Tibial nerve (tissue), 4 donors: ENCODE measurements at regions not wholly inside any gene's neighbourhood (a gene's known extent, or its start where the extent isn't known, plus 50 kb on each side); places are given as distances from the start of the nearest gene placed in this dataset.

Experiments used
- DNase-seq, 2 donors: peaks; one replicate each; pipeline ENCODE4 v3.0.0-alpha.2; 2019; ENCODE audit warnings: low spot score in 2 of 2
- H3K27ac ChIP-seq, 4 donors: fragments of 200-600 bp; sonication (generic) in 3 of 4; one replicate each; pipeline ENCODE4 v1.5.1; 2017 to 2019; ENCODE audit warnings: mild to moderate bottlenecking in 1 of 4
- H3K27me3 ChIP-seq, 2 donors: fragments of 200-600 bp; sonication (generic) in 1 of 2; one replicate each; pipeline versions ENCODE4 v1.5.1 to v1.6.0; 2017 to 2019
- H3K36me3 ChIP-seq, 3 donors: fragments of 200-600 bp; sonication (generic); one replicate each; pipeline ENCODE4 v1.5.1; 2018 to 2019
- H3K4me1 ChIP-seq, 4 donors: fragments of 200-600 bp; sonication (generic) in 3 of 4; one replicate each; pipeline ENCODE4 v1.5.1; 2017 to 2019
- H3K4me3 ChIP-seq, 4 donors: fragments of 200-600 bp; sonication (generic) in 3 of 4; one replicate each; pipeline ENCODE4 v1.5.1; 2017 to 2019; ENCODE audit warnings: mild to moderate bottlenecking in 1 of 4, moderate library complexity in 1 of 4
- H3K9me3 ChIP-seq, 4 donors: fragments of 200-600 bp; sonication (generic) in 3 of 4; one replicate each; pipeline ENCODE4 v1.5.1; 2017 to 2019
- CTCF ChIP-seq, 5 experiments: fragments of 200-600 bp in 3 of 5; fragments of 450-650 bp in 2 of 5; sonication (generic) in 3 of 5; IDR thresholded peaks; one replicate each; pipeline ENCODE4 v1.5.1; 2016 to 2019; ENCODE audit warnings: antibody characterized with exemption in 5 of 5, mild to moderate bottlenecking in 3 of 5, moderate library complexity in 2 of 5
- EP300 ChIP-seq, 2 donors: sonication (generic); formaldehyde crosslinking; IDR thresholded peaks; one replicate each; pipeline ENCODE4 v1.6.1; 2017; ENCODE audit warnings: antibody characterized with exemption in 2 of 2, mild to moderate bottlenecking in 1 of 2
- POLR2A ChIP-seq, 2 donors: fragments of 450-650 bp; IDR thresholded peaks; one replicate each; pipeline ENCODE4 v1.6.1; 2017; ENCODE audit warnings: antibody characterized with exemption in 2 of 2, mild to moderate bottlenecking in 2 of 2, moderate library complexity in 2 of 2
- WGBS, 2 donors: methylation state at CpG; one replicate each; pipeline ENCODE4 v1.1.5; 2018; 5-methylcytosine and 5-hydroxymethylcytosine counted together

DNA sequence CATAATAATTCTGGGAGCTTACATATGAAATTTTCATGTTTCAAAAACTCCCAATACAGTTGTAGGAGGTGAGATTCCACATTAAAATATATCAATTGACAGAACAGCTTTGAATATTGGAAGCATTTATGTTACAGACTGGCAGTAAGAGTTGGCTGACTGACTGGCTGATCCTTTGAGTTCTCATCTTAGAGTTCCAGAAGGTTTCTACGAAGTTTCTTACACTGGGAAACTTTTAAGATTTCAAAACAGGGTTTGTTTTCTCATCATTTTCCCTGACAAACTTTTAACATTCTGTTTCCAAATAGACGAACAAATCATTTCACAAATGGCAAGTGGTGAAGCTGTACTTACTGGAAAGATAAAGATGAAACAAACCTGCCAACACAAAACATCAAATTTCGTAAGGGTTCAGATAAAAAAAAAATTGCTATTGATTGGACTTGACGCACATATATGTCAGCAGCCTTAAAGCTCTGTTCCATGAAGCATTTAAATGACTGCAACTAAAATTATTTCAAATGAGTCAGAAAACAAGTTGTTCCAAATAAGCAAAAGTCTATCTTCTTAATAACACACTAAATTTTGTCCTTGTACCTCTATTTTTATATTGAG lies 243.5 kb downstream of the SUCLA2 start:
- 82 to 83% methylated on average over 4 of the region's 4 CpGs for WGBS, 2 donors
- Histone ChIP-seq H3K27ac (no peak overlapping the region), H3K27me3 (no peaks in the 10 kb centered on the region), H3K4me3 (no peak overlapping the region), H3K36me3 (no peaks in the 10 kb centered on the region), H3K4me1 (no peaks in the 10 kb centered on the region), H3K9me3 (peaks cover 0 to 5% (median 0%) of the 10 kb centered on the region in 4 donors)
- no peak for DNase-seq
- TF ChIP-seq EP300 (IDR thresholded peaks at IDR 0.05) (no peak), POLR2A (IDR thresholded peaks at IDR 0.05) (no peak), CTCF (IDR thresholded peaks at IDR 0.05) (no peak)

DNA sequence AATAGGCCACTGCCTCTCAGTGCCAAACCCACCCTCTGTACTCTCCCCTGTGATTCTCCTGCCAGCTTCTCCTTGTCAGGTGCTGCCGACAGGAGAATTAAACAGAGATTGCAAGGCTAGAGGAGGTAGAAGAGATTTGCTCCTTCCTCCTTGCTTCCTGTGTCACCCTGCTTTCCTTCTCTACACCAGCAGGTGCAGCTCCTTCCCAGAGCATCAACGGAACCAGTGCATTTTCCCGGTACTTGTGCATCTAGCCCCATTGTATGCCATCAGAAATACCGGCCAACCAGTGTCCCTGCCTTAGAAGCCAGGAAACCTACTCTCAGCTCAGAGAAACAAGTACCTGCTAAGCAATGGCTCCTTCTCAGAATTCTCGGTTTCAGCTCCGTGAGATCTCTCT lies 253.2 kb downstream of the SUCLA2 start:
- DNase-seq, result no peak
- WGBS, 2 donors, result 77 to 84% methylated on average over 6 of the region's 6 CpGs
- Histone ChIP-seq H3K27ac (no peak overlapping the region), H3K9me3 (no peaks in the 10 kb centered on the region), H3K4me3 (no peak overlapping the region), H3K27me3 (no peaks in the 10 kb centered on the region), H3K4me1 (no peaks in the 10 kb centered on the region), H3K36me3 (no peaks in the 10 kb centered on the region)
- TF ChIP-seq CTCF (IDR thresholded peaks at IDR 0.05) (no peak), EP300 (IDR thresholded peaks at IDR 0.05) (no peak), POLR2A (IDR thresholded peaks at IDR 0.05) (no peak)

DNA sequence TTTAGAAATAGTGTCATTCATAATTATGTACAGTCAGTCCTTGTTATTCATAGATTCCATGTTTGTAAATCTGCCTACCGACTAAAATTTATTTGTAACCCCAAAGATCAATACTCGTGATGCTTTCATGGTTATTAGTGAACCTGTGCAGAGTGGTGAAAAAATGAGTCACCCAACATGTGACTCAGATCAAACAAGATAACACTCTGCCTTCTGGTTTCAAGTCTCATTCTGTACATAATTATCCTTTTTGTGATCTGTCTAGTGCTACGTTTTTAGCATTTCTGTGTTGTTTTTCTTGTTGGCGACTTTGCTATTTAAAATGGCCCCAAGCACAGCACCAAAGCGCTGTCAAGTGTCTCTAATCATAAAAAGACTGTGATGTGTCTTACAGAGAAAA lies 274.7 kb downstream of the SUCLA2 start:
- H3K9me3 ChIP-seq, result no peaks in the 10 kb centered on the region

DNA sequence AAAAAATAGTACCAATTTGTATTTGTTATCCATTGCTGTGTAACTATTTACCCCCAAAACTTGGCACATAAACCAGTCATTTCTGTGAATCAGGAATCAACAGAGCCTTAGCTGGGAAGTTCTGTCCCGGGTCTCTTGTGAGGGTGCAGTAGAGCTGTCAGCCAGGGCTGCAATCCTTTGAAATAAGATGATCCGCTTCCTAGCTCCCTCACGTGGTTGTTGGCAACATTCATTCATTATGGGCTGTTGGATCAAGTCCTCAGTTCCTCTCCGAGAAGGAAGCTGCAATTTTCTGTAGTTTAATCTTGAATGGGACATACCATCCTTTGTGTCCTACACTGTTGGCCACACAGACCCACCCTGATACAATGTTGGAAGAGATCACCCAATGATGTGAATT lies 277.2 kb downstream of the SUCLA2 start:
- no peaks in the 10 kb centered on the region for H3K36me3 ChIP-seq
- H3K9me3 ChIP-seq, result no peaks in the 10 kb centered on the region
- DNase-seq, result no peak
- no peaks in the 10 kb centered on the region for H3K4me1 ChIP-seq
- no peak overlapping the region for H3K4me3 ChIP-seq
- no peaks in the 10 kb centered on the region for H3K27me3 ChIP-seq
- 58 to 65% methylated on average over 4 of the region's 4 CpGs for WGBS, 2 donors
- TF ChIP-seq POLR2A (IDR thresholded peaks at IDR 0.05), result no peak
- TF ChIP-seq EP300 (IDR thresholded peaks at IDR 0.05), result no peak
- TF ChIP-seq CTCF (IDR thresholded peaks at IDR 0.05), result no peak
- H3K27ac ChIP-seq, result no peak overlapping the region

More for the DNA sequence above, 274.7 kb downstream of the SUCLA2 start:
- Histone ChIP-seq H3K36me3 (no peaks in the 10 kb centered on the region), H3K4me3 (no peak overlapping the region), H3K4me1 (no peaks in the 10 kb centered on the region), H3K27me3 (no peaks in the 10 kb centered on the region), H3K27ac (no peak overlapping the region)
- DNase-seq, result no peak
- 67 to 79% methylated on average over 5 of the region's 5 CpGs for WGBS, 2 donors
- TF ChIP-seq CTCF (IDR thresholded peaks at IDR 0.05) (no peak), POLR2A (IDR thresholded peaks at IDR 0.05) (no peak), EP300 (IDR thresholded peaks at IDR 0.05) (no peak)

DNA sequence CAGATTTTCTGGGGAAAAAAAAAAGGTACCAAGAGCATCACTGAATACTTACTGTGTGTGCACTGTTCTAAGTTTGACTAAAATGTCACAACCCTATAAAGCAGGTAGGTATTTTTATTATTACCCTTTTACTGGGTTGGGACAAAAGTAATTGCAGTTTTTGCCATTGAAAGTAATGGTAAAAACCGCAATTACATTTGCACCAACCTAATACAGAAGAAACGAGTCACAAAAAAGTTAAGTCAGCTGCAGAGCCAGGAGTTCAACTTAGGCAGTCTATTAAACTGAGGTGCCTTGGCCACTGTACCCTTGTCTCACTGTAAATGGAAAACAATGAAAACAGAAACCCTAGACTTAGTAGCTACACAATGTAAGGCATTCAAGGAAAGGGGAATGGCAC lies 281.9 kb downstream of the SUCLA2 start:
- DNase-seq, result no peak
- Histone ChIP-seq H3K4me3 (no peak overlapping the region), H3K27ac (no peak overlapping the region), H3K36me3 (no peaks in the 10 kb centered on the region), H3K9me3 (no peaks in the 10 kb centered on the region), H3K27me3 (no peaks in the 10 kb centered on the region), H3K4me1 (no peaks in the 10 kb centered on the region)
- 84 to 87% methylated on average over 2 of the region's 2 CpGs for WGBS, 2 donors
- TF ChIP-seq POLR2A (IDR thresholded peaks at IDR 0.05), result no peak
- no peak for TF ChIP-seq EP300 (IDR thresholded peaks at IDR 0.05)
- TF ChIP-seq CTCF (IDR thresholded peaks at IDR 0.05), result no peak
